Nephron progenitor cell (in vitro differentiated cells): ENCODE measurements at regions not wholly inside any gene's neighbourhood (a gene's known extent, or its start where the extent isn't known, plus 50 kb on each side); places are given as distances from the start of the nearest gene placed in this dataset.

Source experiments
- DNase-seq: peaks from one replicate; pipeline ENCODE4 v3.0.0; 2021
- H3K27ac Mint-ChIP-seq: 2 replicates; pipeline ENCODE4 v1.8.0; 2021; ENCODE audit warnings: mild to moderate bottlenecking, moderate library complexity, mixed read lengths
- H3K27me3 Mint-ChIP-seq: 2 replicates; pipeline ENCODE4 v1.8.0; 2021; ENCODE audit warnings: mild to moderate bottlenecking, low read depth, mixed read lengths; ENCODE audit not compliant: poor library complexity
- H3K36me3 Mint-ChIP-seq: 2 replicates; pipeline ENCODE4 v1.8.0; 2021; ENCODE audit warnings: low read depth, mixed read lengths
- H3K4me1 Mint-ChIP-seq: 2 replicates; pipeline ENCODE4 v1.8.0; 2021; ENCODE audit warnings: mixed read lengths
- H3K4me3 Mint-ChIP-seq: 2 replicates; pipeline ENCODE4 v1.8.0; 2021; ENCODE audit warnings: mild to moderate bottlenecking, moderate library complexity, mixed read lengths
- H3K9me3 Mint-ChIP-seq: 2 replicates; pipeline ENCODE4 v1.8.0; 2021; ENCODE audit warnings: mild to moderate bottlenecking, moderate library complexity, mixed read lengths
- CTCF ChIP-seq: fragments of 200-600 bp; sonication (generic); IDR thresholded peaks from 2 replicates; pipeline ENCODE4 v1.5.0; 2021; ENCODE audit warnings: antibody characterized with exemption

GRCh38 chr18:45328811-45329210, 286.5 kb upstream of the SLC14A2 start:
- H3K27ac Mint-ChIP-seq: no peak overlapping the region
- no peak overlapping the region for H3K4me3 Mint-ChIP-seq
- no peak for TF ChIP-seq CTCF

GRCh38 chr18:45329316-45329715, 286.0 kb upstream of the SLC14A2 start:
- Mint-ChIP-seq H3K4me1 (peaks cover 70% of the 10 kb centered on the region), H3K9me3 (no peaks in the 10 kb centered on the region), H3K36me3 (peaks cover 6% of the 10 kb centered on the region), H3K27ac (no peak overlapping the region), H3K4me3 (no peak overlapping the region), H3K27me3 (no peaks in the 10 kb centered on the region)
- no peak for TF ChIP-seq CTCF
- no peak for DNase-seq

More at GRCh38 chr18:45328811-45329210, 286.5 kb upstream of the SLC14A2 start:
- no peaks in the 10 kb centered on the region for H3K9me3 Mint-ChIP-seq
- peaks cover 75% of the 10 kb centered on the region for H3K4me1 Mint-ChIP-seq
- H3K27me3 Mint-ChIP-seq: no peaks in the 10 kb centered on the region
- H3K36me3 Mint-ChIP-seq: peaks cover 6% of the 10 kb centered on the region
- DNase-seq: no peak

GRCh38 chr18:45330170-45330594, 285.1 kb upstream of the SLC14A2 start:
- Mint-ChIP-seq H3K4me3 (no peak overlapping the region), H3K4me1 (peaks cover 65% of the 10 kb centered on the region), H3K27ac (peak overlapping the region; percentile 17), H3K27me3 (no peaks in the 10 kb centered on the region), H3K36me3 (peaks cover 6% of the 10 kb centered on the region), H3K9me3 (no peaks in the 10 kb centered on the region)
- no peak for DNase-seq
- no peak for TF ChIP-seq CTCF

GRCh38 chr18:45332871-45333270, 282.4 kb upstream of the SLC14A2 start:
- Mint-ChIP-seq H3K4me3 (no peak overlapping the region), H3K36me3 (peaks cover 6% of the 10 kb centered on the region), H3K4me1 (peaks cover 51% of the 10 kb centered on the region), H3K27ac (no peak overlapping the region), H3K9me3 (no peaks in the 10 kb centered on the region), H3K27me3 (no peaks in the 10 kb centered on the region)
- DNase-seq: no peak
- TF ChIP-seq CTCF: no peak

GRCh38 chr18:45334191-45334590, 281.1 kb upstream of the SLC14A2 start:
- peaks cover 6% of the 10 kb centered on the region for H3K36me3 Mint-ChIP-seq
- DNase-seq: no peak
- no peak for TF ChIP-seq CTCF
- H3K4me3 Mint-ChIP-seq: no peak overlapping the region
- H3K27me3 Mint-ChIP-seq: no peaks in the 10 kb centered on the region
- no peaks in the 10 kb centered on the region for H3K9me3 Mint-ChIP-seq
- peaks cover 38% of the 10 kb centered on the region for H3K4me1 Mint-ChIP-seq
- H3K27ac Mint-ChIP-seq: no peak overlapping the region

- Mint-ChIP-seq H3K9me3 (no peaks in the 10 kb centered on the region), H3K4me3 (peak overlapping the region; percentile 11), H3K36me3 (peaks cover 6% of the 10 kb centered on the region), H3K27ac (no peak overlapping the region), H3K4me1 (peaks cover 25% of the 10 kb centered on the region), H3K27me3 (peaks cover 2% of the 10 kb centered on the region)
- DNase-seq: no peak
- TF ChIP-seq CTCF: no peak
These were observed 279.8 kb upstream of the SLC14A2 start for GRCh38 chr18:45335282-45336043.
